ENCODE measurements at regions not wholly inside any gene's neighbourhood (a gene's known extent, or its start where the extent isn't known, plus 50 kb on each side); places are given as distances from the start of the nearest gene placed in this dataset.
"Not testable (repeated sequence)": the region's sequence is repeated elsewhere in the genome, so short reads cannot be mapped to it uniquely, and the experiment has no call there.

GRCh38 chr6:169145496-169145895, 108.2 kb downstream of the THBS2 start:
- no peak for DNase-seq (ENCODE audit: low read depth, low spot score)

GRCh38 chr6:169144356-169144755, 109.3 kb downstream of the THBS2 start:
- DNase-seq (ENCODE audit: low read depth, low spot score), result no peak

- no peak for DNase-seq (ENCODE audit: low read depth, low spot score)
These were observed 111.2 kb downstream of the THBS2 start for GRCh38 chr6:169142538-169142844.

- DNase-seq (ENCODE audit: low read depth, low spot score), result no peak
These were observed 111.7 kb downstream of the THBS2 start for GRCh38 chr6:169141671-169142537.

GRCh38 chr6:169140986-169141495, 112.6 kb downstream of the THBS2 start:
- DNase-seq (ENCODE audit: low read depth, low spot score), result no peak

GRCh38 chr6:169139179-169139971, 114.3 kb downstream of the THBS2 start:
- no peak for DNase-seq (ENCODE audit: low read depth, low spot score)

GRCh38 chr6:169132352-169132940, 121.2 kb downstream of the THBS2 start:
- peak; percentile 45 for DNase-seq (ENCODE audit: low read depth, low spot score)

GRCh38 chr6:169131390-169131789, 122.3 kb downstream of the THBS2 start:
- DNase-seq (ENCODE audit: low read depth, low spot score), result peak; percentile 26

- DNase-seq (ENCODE audit: low read depth, low spot score), result no peak
These were observed 123.5 kb downstream of the THBS2 start for GRCh38 chr6:169130113-169130512.

- no peak for DNase-seq (ENCODE audit: low read depth, low spot score)
These were observed 132.6 kb downstream of the THBS2 start for GRCh38 chr6:169121013-169121412.

GRCh38 chr6:169119669-169120068, 134.0 kb downstream of the THBS2 start:
- DNase-seq (ENCODE audit: low read depth, low spot score), result no peak

- no peak for DNase-seq (ENCODE audit: low read depth, low spot score)
These were observed 135.3 kb downstream of the THBS2 start for GRCh38 chr6:169118346-169118830.

GRCh38 chr6:169117663-169118062, 136.0 kb downstream of the THBS2 start:
- DNase-seq (ENCODE audit: low read depth, low spot score), result no peak

GRCh38 chr6:169115632-169116031, 138.0 kb downstream of the THBS2 start:
- DNase-seq (ENCODE audit: low read depth, low spot score), result no peak

GRCh38 chr6:169114632-169115031, 139.0 kb downstream of the THBS2 start:
- not testable (repeated sequence) for DNase-seq (ENCODE audit: low read depth, low spot score)

- no peak for DNase-seq (ENCODE audit: low read depth, low spot score)
These were observed 140.9 kb downstream of the THBS2 start for GRCh38 chr6:169112483-169113320.

- DNase-seq (ENCODE audit: low read depth, low spot score), result no peak
These were observed 142.4 kb downstream of the THBS2 start for GRCh38 chr6:169111203-169111602.

GRCh38 chr6:169109411-169110220, 144.0 kb downstream of the THBS2 start:
- no peak for DNase-seq (ENCODE audit: low read depth, low spot score)

GRCh38 chr6:169108753-169109152, 144.9 kb downstream of the THBS2 start:
- no peak for DNase-seq (ENCODE audit: low read depth, low spot score)

GRCh38 chr6:169106176-169106575, 147.5 kb downstream of the THBS2 start:
- DNase-seq (ENCODE audit: low read depth, low spot score), result peak; percentile 12

Data from astrocyte of the hippocampus (primary cell).